PC-9 (cell line): ENCODE measurements at regions not wholly inside any gene's neighbourhood (a gene's known extent, or its start where the extent isn't known, plus 50 kb on each side); places are given as distances from the start of the nearest gene placed in this dataset.

Experiments
- BruUV-seq: library from RNA; stranded (reverse); fragments of 400-500 nt; replicated peaks from 2 replicates; lab custom pipeline; 2021; lab: Mats Ljungman, UMichigan
- CTCF ChIA-PET: fragments of 300-600 bp; sonication (Branson Sonifier 250); formaldehyde crosslinking; loops from one replicate; lab custom pipeline; 2022; ENCODE audit warnings: antibody characterized with exemption; lab: Charles Lee
- POLR2A ChIA-PET: fragments of 300-600 bp; sonication (Branson Sonifier 250); formaldehyde crosslinking; loops from one replicate; lab custom pipeline; 2022; ENCODE audit warnings: antibody characterized with exemption; ENCODE audit not compliant: unreplicated experiment; lab: Charles Lee
- DNase-seq, 2 experiments: peaks; one replicate each; pipeline versions ENCODE4 v3.0.0 to v3.0.0-alpha.2; 2015 to 2022; ENCODE audit warnings: mixed read lengths in 1 of 2
- H2AFZ ChIP-seq: fragments of 200-600 bp; sonication (generic); 2 replicates; pipeline ENCODE4 v1.8.1; 2017; ENCODE audit warnings: antibody characterized with exemption
- H3F3A ChIP-seq: fragments of 200-600 bp; sonication (generic); 2 replicates; pipeline ENCODE4 v1.8.1; 2017; ENCODE audit warnings: antibody characterized with exemption, mild to moderate bottlenecking, low read depth; ENCODE audit not compliant: insufficient read depth
- H3K27ac ChIP-seq: fragments of 200-600 bp; sonication (generic); 2 replicates; pipeline ENCODE4 v1.6.1; 2016; ENCODE audit warnings: mixed run types
- H3K27me3 ChIP-seq: fragments of 200-600 bp; sonication (generic); 2 replicates; pipeline ENCODE4 v1.6.1; 2016; ENCODE audit warnings: low read depth, mixed run types; ENCODE audit not compliant: insufficient read depth
- H3K36me3 ChIP-seq: fragments of 200-600 bp; sonication (generic); 2 replicates; pipeline ENCODE4 v1.6.1; 2016; ENCODE audit warnings: low read depth, mixed run types
- H3K4me1 ChIP-seq: fragments of 200-600 bp; sonication (generic); replicated peaks from 2 replicates; pipeline ENCODE4 v1.6.1; 2016; ENCODE audit warnings: mixed run types; ENCODE audit not compliant: insufficient read depth
- H3K4me2 ChIP-seq: fragments of 200-600 bp; sonication (generic); 2 replicates; pipeline ENCODE4 v1.6.1; 2017; ENCODE audit warnings: mixed run types
- H3K4me3 ChIP-seq: fragments of 200-600 bp; sonication (generic); 2 replicates; pipeline ENCODE4 v1.6.1; 2016; ENCODE audit warnings: mixed run types
- H3K79me2 ChIP-seq: fragments of 200-600 bp; sonication (generic); 2 replicates; pipeline ENCODE4 v1.6.1; 2017; ENCODE audit warnings: low read depth, mixed run types
- H3K9me2 ChIP-seq: fragments of 200-600 bp; sonication (generic); 2 replicates; pipeline ENCODE4 v1.8.1; 2017; ENCODE audit warnings: mild to moderate bottlenecking; ENCODE audit not compliant: insufficient read depth
- H3K9me3 ChIP-seq: fragments of 200-600 bp; sonication (generic); 2 replicates; pipeline ENCODE4 v1.8.1; 2016; ENCODE audit warnings: low read depth; ENCODE audit not compliant: insufficient read depth
- H4K20me1 ChIP-seq: fragments of 200-600 bp; sonication (generic); 2 replicates; pipeline ENCODE4 v1.8.1; 2017; ENCODE audit not compliant: insufficient read depth
- EZH2 ChIP-seq: fragments of 200-600 bp; sonication (generic); IDR thresholded peaks from 2 replicates; pipeline ENCODE4 v1.8.0; 2017; ENCODE audit warnings: antibody characterized with exemption, low read depth
- intact Hi-C: fragments of 100-400 bp; cut with micrococcal nuclease; formaldehyde crosslinking; loops from one replicate; pipeline ENCODE4 v1.10.0; 2022; ENCODE audit not compliant: unreplicated experiment
- TF ChIP-seq, protein P1 (sequence below): fragments of 200-600 bp; sonication (generic); conservative IDR thresholded peaks from 2 replicates; pipeline ENCODE4 v1.6.1; 2017; ENCODE audit warnings: mixed run types, antibody characterized with exemption, mild to moderate bottlenecking, moderate library complexity

DNA sequence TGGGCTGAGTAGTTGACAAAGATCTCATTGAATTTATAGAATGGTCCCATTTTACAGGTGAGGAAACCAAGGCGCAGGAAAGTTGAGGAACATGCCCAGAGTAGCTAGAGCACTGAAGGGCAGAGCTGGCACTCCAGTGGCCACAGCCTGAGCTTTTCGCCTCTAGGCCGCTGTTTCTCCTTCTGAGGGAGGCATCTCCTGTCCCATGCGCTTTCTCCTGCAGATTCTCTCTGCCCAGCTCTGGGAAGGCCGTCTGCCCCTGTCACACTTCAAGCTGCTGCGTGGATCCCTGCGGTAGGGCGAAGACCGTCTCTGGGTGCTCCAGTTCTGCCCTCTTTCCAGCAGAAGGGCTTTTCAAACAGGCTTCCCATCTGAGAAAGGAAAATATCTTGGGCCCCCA is 159.9 kb downstream of the ACTL8 start:
- BruUV-seq, result no TSS peak
- intact Hi-C loops, result no loop called here
- Histone ChIP-seq H3F3A (no peaks in the 10 kb centered on the region), H3K79me2 (no peaks in the 10 kb centered on the region), H3K4me2 (no peak overlapping the region), H3K9me2 (no peaks in the 10 kb centered on the region), H4K20me1 (no peaks in the 10 kb centered on the region), H3K36me3 (no peaks in the 10 kb centered on the region), H2AFZ (no peak overlapping the region), H3K27ac (no peak overlapping the region), H3K4me1 (no peaks in the 10 kb centered on the region), H3K9me3 (no peaks in the 10 kb centered on the region), H3K27me3 (peaks cover 59% of the 10 kb centered on the region), H3K4me3 (no peak overlapping the region)
- ChIA-PET POLR2A (no interaction called here), CTCF (no interaction called here)
- TF ChIP-seq, protein P1, sequence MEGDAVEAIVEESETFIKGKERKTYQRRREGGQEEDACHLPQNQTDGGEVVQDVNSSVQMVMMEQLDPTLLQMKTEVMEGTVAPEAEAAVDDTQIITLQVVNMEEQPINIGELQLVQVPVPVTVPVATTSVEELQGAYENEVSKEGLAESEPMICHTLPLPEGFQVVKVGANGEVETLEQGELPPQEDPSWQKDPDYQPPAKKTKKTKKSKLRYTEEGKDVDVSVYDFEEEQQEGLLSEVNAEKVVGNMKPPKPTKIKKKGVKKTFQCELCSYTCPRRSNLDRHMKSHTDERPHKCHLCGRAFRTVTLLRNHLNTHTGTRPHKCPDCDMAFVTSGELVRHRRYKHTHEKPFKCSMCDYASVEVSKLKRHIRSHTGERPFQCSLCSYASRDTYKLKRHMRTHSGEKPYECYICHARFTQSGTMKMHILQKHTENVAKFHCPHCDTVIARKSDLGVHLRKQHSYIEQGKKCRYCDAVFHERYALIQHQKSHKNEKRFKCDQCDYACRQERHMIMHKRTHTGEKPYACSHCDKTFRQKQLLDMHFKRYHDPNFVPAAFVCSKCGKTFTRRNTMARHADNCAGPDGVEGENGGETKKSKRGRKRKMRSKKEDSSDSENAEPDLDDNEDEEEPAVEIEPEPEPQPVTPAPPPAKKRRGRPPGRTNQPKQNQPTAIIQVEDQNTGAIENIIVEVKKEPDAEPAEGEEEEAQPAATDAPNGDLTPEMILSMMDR, result no peak
- TF ChIP-seq EZH2, result no peak
- DNase-seq, result no peak

DNA sequence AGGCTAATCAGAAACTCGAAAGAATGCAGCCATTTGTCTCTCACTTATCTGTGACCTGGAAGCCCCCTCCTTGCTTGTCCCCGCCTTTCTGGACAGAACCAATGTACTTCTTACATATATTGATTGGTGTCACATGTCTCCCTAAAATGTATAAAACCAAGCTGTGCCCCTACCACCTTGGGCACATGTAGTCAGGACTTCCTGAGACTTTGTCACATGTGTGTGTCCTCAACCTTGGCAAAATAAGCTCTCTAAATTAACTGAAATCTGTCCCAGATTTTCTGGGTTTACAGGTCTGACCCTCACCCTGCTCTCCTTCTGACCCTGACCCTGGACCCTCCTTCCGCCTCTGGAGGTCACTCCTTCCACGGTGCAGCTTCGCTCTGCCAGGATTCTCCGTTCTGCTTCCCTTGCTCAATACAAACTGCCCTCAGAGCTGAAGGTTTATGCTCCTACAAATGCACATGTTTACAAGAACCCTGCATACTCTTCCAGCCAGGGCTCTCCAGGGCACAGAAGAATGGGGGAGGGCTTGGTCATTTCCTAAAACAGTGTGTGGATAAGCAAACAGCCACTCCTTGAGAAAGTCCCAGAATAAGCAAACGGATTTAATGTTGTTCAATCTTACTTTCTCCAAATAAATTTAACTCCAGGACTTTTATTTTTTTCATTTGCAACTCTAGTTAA is 160.5 kb downstream of the ACTL8 start:
- no peaks in the 10 kb centered on the region for H3K4me1 ChIP-seq
- POLR2A ChIA-PET, result no interaction called here
- H3K27ac ChIP-seq, result no peak overlapping the region
- no peaks in the 10 kb centered on the region for H3K36me3 ChIP-seq
- intact Hi-C loops, result no loop called here
- H3K4me3 ChIP-seq, result no peak overlapping the region
- no peak overlapping the region for H3K4me2 ChIP-seq
- H2AFZ ChIP-seq, result no peak overlapping the region
- CTCF ChIA-PET, result no interaction called here
- no peaks in the 10 kb centered on the region for H4K20me1 ChIP-seq
- DNase-seq, result no peak
- no peaks in the 10 kb centered on the region for H3K79me2 ChIP-seq
- H3K9me3 ChIP-seq, result no peaks in the 10 kb centered on the region
- TF ChIP-seq, protein P1, result no peak
- no peak for TF ChIP-seq EZH2
- no peaks in the 10 kb centered on the region for H3K9me2 ChIP-seq
- H3F3A ChIP-seq, result no peaks in the 10 kb centered on the region
- BruUV-seq, result no TSS peak
- H3K27me3 ChIP-seq, result peaks cover 52% of the 10 kb centered on the region

DNA sequence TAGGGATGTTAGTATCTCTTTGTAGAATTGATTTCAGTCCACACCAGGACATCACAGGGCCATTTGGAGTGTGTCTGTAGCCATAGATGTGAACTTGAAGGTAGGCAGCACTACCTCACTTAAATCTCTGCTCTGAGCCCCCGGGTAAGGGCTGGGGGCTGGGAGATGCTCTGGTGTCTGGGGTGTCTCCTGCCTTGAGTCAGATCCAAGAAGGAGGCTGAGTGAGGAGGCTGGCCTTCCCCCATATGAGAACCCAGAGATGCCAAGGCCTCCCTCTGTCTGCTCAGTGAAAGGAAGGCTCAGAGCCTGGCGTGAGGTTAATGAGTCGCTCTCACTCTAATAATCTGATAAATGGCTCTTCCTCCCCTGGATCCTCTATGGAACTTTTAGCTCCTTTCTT is 161.6 kb downstream of the ACTL8 start:
- POLR2A ChIA-PET, result no interaction called here
- Histone ChIP-seq H2AFZ (no peak overlapping the region), H3K36me3 (no peaks in the 10 kb centered on the region), H3K4me1 (no peaks in the 10 kb centered on the region), H3K79me2 (no peaks in the 10 kb centered on the region), H3F3A (no peaks in the 10 kb centered on the region), H3K4me3 (no peak overlapping the region), H3K27ac (no peak overlapping the region), H3K9me3 (no peaks in the 10 kb centered on the region), H3K9me2 (no peaks in the 10 kb centered on the region), H3K27me3 (peaks cover 45% of the 10 kb centered on the region), H3K4me2 (no peak overlapping the region), H4K20me1 (no peaks in the 10 kb centered on the region)
- no peak for TF ChIP-seq EZH2
- TF ChIP-seq, protein P1, result no peak
- intact Hi-C loops, result no loop called here
- no peak for DNase-seq
- BruUV-seq, result no TSS peak
- CTCF ChIA-PET, result no interaction called here
